Naive thymus-derived CD8-positive, alpha-beta T cell (primary cell): ENCODE measurements at regions not wholly inside any gene's neighbourhood (a gene's known extent, or its start where the extent isn't known, plus 50 kb on each side); places are given as distances from the start of the nearest gene placed in this dataset.

Source experiments
- ATAC-seq, 2 donors: fragments of 150-1000 bp; cut with Tn5 transposase in 1 of 2; sonication (Bioruptor Pico), chemical (Tn5 transposase) in 1 of 2; 1 replicate in 1 of 2; 2 replicates in 1 of 2; pipeline ENCODE4 v1.10.0; 2021; ENCODE audit warnings: mild to moderate bottlenecking in 2 of 2, moderate library complexity in 2 of 2
- POLR2A ChIA-PET: fragments of 350-600 bp; sonication (Branson Sonifier 250); formaldehyde crosslinking; loops from one replicate; lab custom pipeline; 2021; ENCODE audit warnings: antibody characterized with exemption; lab: Charles Lee
- DNase-seq, 10 donors: peaks; one replicate each; pipeline versions ENCODE4 v3.0.0 to v3.0.0-alpha.2; 2020 to 2022
- H3K27ac Mint-ChIP-seq, 10 donors: one replicate each; pipeline ENCODE4 v1.8.0; 2020 to 2022; ENCODE audit warnings: mild to moderate bottlenecking in 10 of 10, mixed read lengths in 10 of 10, moderate library complexity in 4 of 10, inconsistent platforms in 1 of 10
- H3K27me3 Mint-ChIP-seq, 5 donors: one replicate each; pipeline ENCODE4 v1.8.0; 2021 to 2022; ENCODE audit warnings: mixed read lengths in 5 of 5
- H3K36me3 Mint-ChIP-seq, 3 donors: one replicate each; pipeline ENCODE4 v1.8.0; 2020 to 2022; ENCODE audit warnings: mixed read lengths in 3 of 3, mild to moderate bottlenecking in 2 of 3, inconsistent platforms in 1 of 3
- H3K4me1 Mint-ChIP-seq, 4 donors: one replicate each; pipeline ENCODE4 v1.8.0; 2021 to 2022; ENCODE audit warnings: mixed read lengths in 4 of 4
- H3K4me3 Mint-ChIP-seq, 10 donors: one replicate each; pipeline ENCODE4 v1.8.0; 2020 to 2022; ENCODE audit warnings: mild to moderate bottlenecking in 10 of 10, mixed read lengths in 10 of 10, moderate library complexity in 6 of 10, inconsistent platforms in 1 of 10
- H3K9me3 Mint-ChIP-seq, 9 donors: one replicate each; pipeline ENCODE4 v1.8.0; 2020 to 2022; ENCODE audit warnings: mixed read lengths in 9 of 9, mild to moderate bottlenecking in 3 of 9, inconsistent platforms in 1 of 9, moderate library complexity in 1 of 9

GRCh38 chr4:31657859-31658570 is 937.8 kb downstream of the PCDH7 start:
- no peak for ATAC-seq
- Mint-ChIP-seq H3K27ac (no peak overlapping the region), H3K36me3 (no peaks in the 10 kb centered on the region), H3K27me3 (no peaks in the 10 kb centered on the region), H3K4me3 (no peak overlapping the region), H3K4me1 (no peaks in the 10 kb centered on the region), H3K9me3 (peaks cover 0 to 8% (median 2%) of the 10 kb centered on the region in 9 donors)
- DNase-seq, result no peak
- POLR2A ChIA-PET, result no interaction called here

GRCh38 chr4:31660916-31661315 is 940.7 kb downstream of the PCDH7 start:
- Mint-ChIP-seq H3K27ac (no peak overlapping the region), H3K4me1 (no peaks in the 10 kb centered on the region), H3K36me3 (no peaks in the 10 kb centered on the region), H3K4me3 (no peak overlapping the region), H3K9me3 (peaks cover 0 to 17% (median 7%) of the 10 kb centered on the region in 9 donors), H3K27me3 (no peaks in the 10 kb centered on the region)
- no peak for ATAC-seq
- no peak for DNase-seq
- POLR2A ChIA-PET, result no interaction called here

DNA sequence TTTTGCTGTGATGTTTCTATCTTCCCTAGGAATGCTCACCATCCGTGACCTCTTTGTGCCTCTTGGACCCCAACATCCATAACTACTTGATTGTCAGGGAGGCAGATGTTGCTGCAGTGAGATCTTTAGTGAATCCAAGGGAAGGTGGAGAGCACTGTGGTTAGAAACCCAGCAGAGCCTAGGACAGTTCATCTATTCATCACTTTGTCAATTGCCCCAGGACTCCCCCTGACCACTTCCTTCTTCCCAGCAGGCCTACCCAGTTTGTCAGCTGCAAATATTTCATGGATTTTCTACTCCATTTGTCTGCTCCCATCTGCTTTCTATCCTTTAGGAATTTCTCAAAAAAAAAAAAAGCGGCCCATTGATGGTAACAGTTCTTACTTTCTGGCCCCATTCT is 942.8 kb downstream of the PCDH7 start:
- Mint-ChIP-seq H3K27me3 (no peaks in the 10 kb centered on the region), H3K36me3 (no peaks in the 10 kb centered on the region), H3K27ac (no peak overlapping the region), H3K4me1 (no peaks in the 10 kb centered on the region), H3K4me3 (no peak overlapping the region), H3K9me3 (peaks cover 0 to 17% (median 8%) of the 10 kb centered on the region in 9 donors)
- DNase-seq, result no peak
- no peak for ATAC-seq
- POLR2A ChIA-PET, result no interaction called here

DNA sequence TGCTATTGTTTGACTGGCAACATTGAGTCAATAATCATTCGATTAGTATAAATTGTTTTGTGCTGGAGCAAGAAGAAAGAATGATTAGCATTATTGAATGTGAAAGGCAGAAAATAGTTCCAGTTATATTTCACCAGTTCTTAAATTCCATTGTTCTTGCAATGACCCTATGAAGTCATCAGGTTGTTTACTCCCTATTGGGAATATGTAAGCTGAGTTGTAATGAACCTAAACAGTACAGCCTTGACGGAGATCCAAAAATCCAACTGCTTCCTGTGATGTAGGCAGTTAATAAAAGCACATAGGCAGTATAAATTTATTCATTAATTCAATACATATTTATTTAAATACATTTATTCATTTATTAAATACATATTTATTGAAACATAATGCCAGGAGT is 947.5 kb downstream of the PCDH7 start:
- H3K36me3 Mint-ChIP-seq, result no peaks in the 10 kb centered on the region
- POLR2A ChIA-PET, result no interaction called here
- H3K4me1 Mint-ChIP-seq, result no peaks in the 10 kb centered on the region
- H3K27ac Mint-ChIP-seq, result no peak overlapping the region
- no peak for ATAC-seq
- DNase-seq, result no peak
- H3K4me3 Mint-ChIP-seq, result no peak overlapping the region
- peaks cover 0 to 34% (median 8%) of the 10 kb centered on the region in 9 donors for H3K9me3 Mint-ChIP-seq
- H3K27me3 Mint-ChIP-seq, result no peaks in the 10 kb centered on the region

DNA sequence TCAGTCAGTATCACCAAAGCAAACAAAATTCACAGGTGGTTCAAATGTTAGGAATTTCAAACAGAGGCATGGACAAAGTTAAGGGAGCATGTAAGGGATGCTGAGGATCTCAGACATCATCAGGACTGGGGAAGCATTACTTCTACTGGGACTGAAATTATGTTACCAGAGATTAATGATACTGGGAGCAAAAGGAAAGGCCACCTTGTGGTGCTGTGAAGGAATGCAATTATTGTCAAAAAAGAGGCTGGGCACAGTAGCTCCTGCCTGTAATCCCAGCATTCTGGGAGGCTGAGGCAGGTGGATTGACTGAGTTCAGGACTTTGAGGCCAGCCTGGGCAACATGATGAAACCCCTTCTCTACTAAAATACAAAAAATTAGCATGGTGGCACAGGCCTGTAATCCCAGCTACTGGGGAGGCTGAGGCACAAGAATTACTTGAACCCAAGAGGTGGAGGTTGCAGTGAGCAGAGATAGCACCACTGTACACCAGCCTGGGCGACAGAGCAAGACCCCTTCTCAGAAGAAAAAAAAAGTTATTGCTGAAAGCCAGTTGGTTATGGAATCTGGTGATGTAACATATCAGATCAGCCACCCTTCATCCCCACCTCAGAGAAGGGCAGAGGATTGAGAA is 954.3 kb downstream of the PCDH7 start:
- no peak overlapping the region for H3K27ac Mint-ChIP-seq
- no peaks in the 10 kb centered on the region for H3K36me3 Mint-ChIP-seq
- POLR2A ChIA-PET, result no interaction called here
- no peak for DNase-seq
- no peak overlapping the region for H3K4me3 Mint-ChIP-seq
- no peaks in the 10 kb centered on the region for H3K27me3 Mint-ChIP-seq
- ATAC-seq, result no peak
- H3K4me1 Mint-ChIP-seq, result no peaks in the 10 kb centered on the region
- H3K9me3 Mint-ChIP-seq, result peaks cover 0 to 12% (median 5%) of the 10 kb centered on the region in 9 donors

GRCh38 chr4:31678356-31678755 is 958.2 kb downstream of the PCDH7 start:
- H3K27ac Mint-ChIP-seq, result no peak overlapping the region
- H3K27me3 Mint-ChIP-seq, result no peaks in the 10 kb centered on the region
- ATAC-seq, result no peak
- DNase-seq, result no peak
- peaks cover 0 to 11% (median 5%) of the 10 kb centered on the region in 9 donors for H3K9me3 Mint-ChIP-seq
- no peaks in the 10 kb centered on the region for H3K4me1 Mint-ChIP-seq
- no peaks in the 10 kb centered on the region for H3K36me3 Mint-ChIP-seq
- no peak overlapping the region for H3K4me3 Mint-ChIP-seq
- POLR2A ChIA-PET, result no interaction called here

DNA sequence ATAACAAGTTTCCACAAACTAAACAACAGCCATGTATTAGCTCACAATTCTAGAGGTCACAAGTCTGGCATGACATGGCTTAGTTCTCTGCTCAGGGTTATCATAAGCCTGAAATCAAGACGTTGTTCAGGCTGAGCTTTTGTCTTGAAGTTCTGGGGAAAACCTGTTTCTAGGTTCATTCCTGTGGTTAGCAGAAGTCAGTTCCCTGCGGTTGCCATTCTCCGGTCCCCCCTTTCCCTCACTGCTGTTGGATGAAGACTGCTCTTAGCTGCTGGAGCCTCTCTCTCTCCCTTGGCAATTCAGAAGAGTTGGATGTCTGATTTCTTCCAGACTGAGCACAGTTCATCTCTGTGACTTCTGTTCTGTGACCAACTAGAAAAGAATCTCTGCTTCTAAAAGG is 962.6 kb downstream of the PCDH7 start:
- no peak overlapping the region for H3K27ac Mint-ChIP-seq
- no peak overlapping the region for H3K4me3 Mint-ChIP-seq
- no peaks in the 10 kb centered on the region for H3K27me3 Mint-ChIP-seq
- DNase-seq (no peak), ATAC-seq (no peak)
- POLR2A ChIA-PET, result no interaction called here
- peaks cover 0 to 14% (median 5%) of the 10 kb centered on the region in 9 donors for H3K9me3 Mint-ChIP-seq
- H3K4me1 Mint-ChIP-seq, result no peaks in the 10 kb centered on the region
- H3K36me3 Mint-ChIP-seq, result no peaks in the 10 kb centered on the region

DNA sequence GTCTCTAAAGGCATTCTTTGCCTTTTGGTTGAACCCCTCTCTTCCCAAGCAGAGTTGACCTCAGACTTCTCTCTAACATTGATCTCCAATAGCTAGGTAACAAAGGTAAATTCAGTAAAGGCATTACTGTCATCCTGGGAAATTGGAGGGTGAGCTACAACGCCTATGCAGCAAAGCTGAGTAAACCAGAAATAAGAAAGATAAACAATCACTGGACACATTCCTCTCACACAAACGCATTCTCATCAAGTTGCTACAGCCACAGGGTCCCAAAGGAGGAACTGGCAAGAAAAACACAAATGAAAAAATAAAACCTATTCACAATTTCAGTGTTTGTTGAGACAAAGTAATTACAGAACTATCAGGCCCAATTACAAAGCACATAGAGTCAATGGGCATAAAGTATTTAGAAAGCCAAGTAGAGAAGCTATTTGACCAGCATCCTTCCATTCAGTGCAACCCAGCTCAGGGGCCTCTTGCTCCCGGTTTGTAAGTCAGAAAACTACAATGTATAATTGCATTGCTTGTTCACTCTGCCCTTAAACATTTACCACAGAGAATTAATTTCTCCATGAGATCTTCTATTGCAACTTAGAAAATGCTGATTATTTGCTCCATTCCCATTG is 967.7 kb downstream of the PCDH7 start:
- H3K9me3 Mint-ChIP-seq, result peaks cover 0 to 14% (median 4%) of the 10 kb centered on the region in 9 donors
- H3K27ac Mint-ChIP-seq, result no peak overlapping the region
- DNase-seq (no peak), ATAC-seq (no peak)
- no peaks in the 10 kb centered on the region for H3K27me3 Mint-ChIP-seq
- H3K4me3 Mint-ChIP-seq, result no peak overlapping the region
- no peaks in the 10 kb centered on the region for H3K36me3 Mint-ChIP-seq
- no peaks in the 10 kb centered on the region for H3K4me1 Mint-ChIP-seq
- POLR2A ChIA-PET, result no interaction called here

GRCh38 chr4:31692399-31692940 is 972.3 kb downstream of the PCDH7 start:
- ATAC-seq (no peak), DNase-seq (no peak)
- Mint-ChIP-seq H3K4me1 (no peaks in the 10 kb centered on the region), H3K9me3 (peaks cover 0 to 14% (median 6%) of the 10 kb centered on the region in 9 donors), H3K27ac (no peak overlapping the region), H3K36me3 (no peaks in the 10 kb centered on the region), H3K27me3 (no peaks in the 10 kb centered on the region), H3K4me3 (no peak overlapping the region)
- POLR2A ChIA-PET, result no interaction called here

GRCh38 chr4:31701256-31701655 is 981.1 kb downstream of the PCDH7 start:
- ATAC-seq (no peak), DNase-seq (no peak)
- Mint-ChIP-seq H3K27me3 (no peaks in the 10 kb centered on the region), H3K9me3 (peaks cover 0 to 35% (median 16%) of the 10 kb centered on the region in 9 donors), H3K27ac (no peak overlapping the region), H3K4me3 (no peak overlapping the region), H3K36me3 (no peaks in the 10 kb centered on the region), H3K4me1 (no peaks in the 10 kb centered on the region)
- POLR2A ChIA-PET, result no interaction called here

DNA sequence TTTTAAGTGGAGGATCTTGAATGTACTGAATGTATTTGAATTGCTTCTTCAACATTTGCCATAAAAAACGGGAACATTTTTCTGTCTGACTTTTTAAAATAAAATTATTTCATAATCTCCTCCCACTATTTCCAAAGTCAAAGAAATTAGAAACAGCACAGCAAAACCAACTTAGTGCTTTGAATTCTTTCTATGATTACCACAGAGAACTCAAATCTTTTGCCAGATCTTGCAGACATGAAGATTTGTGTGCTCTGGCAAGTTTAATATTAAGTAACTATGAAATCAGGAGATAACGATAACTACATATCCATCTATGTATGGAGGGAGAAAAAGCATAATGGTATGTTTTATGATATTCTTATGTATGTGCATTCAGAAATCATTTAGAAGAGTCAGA is 982.2 kb downstream of the PCDH7 start:
- DNase-seq (no peak), ATAC-seq (no peak)
- H3K27ac Mint-ChIP-seq, result no peak overlapping the region
- POLR2A ChIA-PET, result no interaction called here
- H3K27me3 Mint-ChIP-seq, result no peaks in the 10 kb centered on the region
- H3K36me3 Mint-ChIP-seq, result no peaks in the 10 kb centered on the region
- no peak overlapping the region for H3K4me3 Mint-ChIP-seq
- H3K9me3 Mint-ChIP-seq, result peaks cover 0 to 35% (median 15%) of the 10 kb centered on the region in 9 donors
- H3K4me1 Mint-ChIP-seq, result no peaks in the 10 kb centered on the region

DNA sequence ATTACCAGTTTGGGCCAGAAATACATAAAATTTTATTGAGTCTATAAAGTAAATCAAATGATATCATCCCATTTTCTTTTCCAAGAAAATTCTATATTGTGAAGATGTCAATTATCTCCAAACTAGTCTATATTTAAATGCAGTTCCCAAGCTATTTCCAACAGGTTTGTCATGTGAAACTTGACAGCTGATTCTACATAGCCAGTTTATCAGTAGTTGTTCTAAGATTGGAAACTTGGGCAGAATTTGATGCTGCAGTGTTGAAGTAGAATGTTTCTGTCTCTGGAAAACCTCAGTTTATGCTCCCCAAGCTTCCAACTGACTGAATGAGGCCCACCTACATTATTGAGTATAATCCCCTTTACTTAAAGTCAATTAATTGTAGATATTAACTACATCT is 994.1 kb downstream of the PCDH7 start:
- no peaks in the 10 kb centered on the region for H3K36me3 Mint-ChIP-seq
- no peaks in the 10 kb centered on the region for H3K27me3 Mint-ChIP-seq
- H3K4me3 Mint-ChIP-seq, result no peak overlapping the region
- H3K9me3 Mint-ChIP-seq, result peaks cover 3 to 22% (median 7%) of the 10 kb centered on the region in 9 donors
- POLR2A ChIA-PET, result no interaction called here
- no peaks in the 10 kb centered on the region for H3K4me1 Mint-ChIP-seq
- DNase-seq (no peak), ATAC-seq (no peak)
- no peak overlapping the region for H3K27ac Mint-ChIP-seq

DNA sequence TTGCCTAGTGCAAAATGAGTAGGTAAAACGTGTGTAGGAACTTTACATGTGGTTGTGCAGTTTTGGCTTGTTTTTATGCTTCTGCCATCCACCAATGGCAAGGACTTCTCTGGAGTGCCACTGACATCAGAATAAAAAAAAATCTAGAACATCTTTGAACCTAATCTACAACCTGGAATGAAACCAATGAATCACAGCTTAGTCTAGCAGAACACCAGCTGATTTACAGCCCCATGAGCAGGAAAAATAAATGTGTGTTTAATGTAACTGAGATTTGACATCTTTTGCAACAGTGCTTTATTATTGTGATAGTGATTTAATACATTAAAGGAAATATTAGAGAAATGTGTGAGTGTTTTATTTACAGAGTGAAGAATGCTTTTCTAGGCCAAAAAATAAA is 995.1 kb downstream of the PCDH7 start:
- Mint-ChIP-seq H3K27ac (no peak overlapping the region), H3K4me1 (no peaks in the 10 kb centered on the region), H3K9me3 (peaks cover 4 to 22% (median 8%) of the 10 kb centered on the region in 9 donors), H3K4me3 (no peak overlapping the region), H3K27me3 (no peaks in the 10 kb centered on the region), H3K36me3 (peaks cover 0 to 3% (median 0%) of the 10 kb centered on the region in 3 donors)
- ATAC-seq, result no peak
- DNase-seq, result no peak
- POLR2A ChIA-PET, result no interaction called here
